ENCODE measurements at regions not wholly inside any gene's neighbourhood (a gene's known extent, or its start where the extent isn't known, plus 50 kb on each side); places are given as distances from the start of the nearest gene placed in this dataset.

- no peak for FAIRE-seq
- no peak for DNase-seq (ENCODE audit: insufficient read length, low spot score)
- no peak for TF ChIP-seq CTCF (IDR thresholded peaks at IDR 0.05; ENCODE audit: insufficient read depth, missing control alignments)
Observed at GRCh38 chrX:39176105-39176504, 374.8 kb downstream of the MID1IP1 start.

GRCh38 chrX:39189431-39189830 lies 388.2 kb downstream of the MID1IP1 start:
- DNase-seq (ENCODE audit: insufficient read length, low spot score) (no peak), FAIRE-seq (no peak)
- no peak for TF ChIP-seq CTCF (IDR thresholded peaks at IDR 0.05; ENCODE audit: insufficient read depth, missing control alignments)

GRCh38 chrX:39194673-39195072 lies 393.4 kb downstream of the MID1IP1 start:
- FAIRE-seq: no peak
- TF ChIP-seq CTCF (IDR thresholded peaks at IDR 0.05; ENCODE audit: insufficient read depth, missing control alignments): no peak
- no peak for DNase-seq (ENCODE audit: insufficient read length, low spot score)

GRCh38 chrX:39195156-39195555 lies 393.9 kb downstream of the MID1IP1 start:
- DNase-seq (ENCODE audit: insufficient read length, low spot score): peak; percentile 20
- TF ChIP-seq CTCF (IDR thresholded peaks at IDR 0.05; ENCODE audit: insufficient read depth, missing control alignments): no peak
- peak; percentile 80 for FAIRE-seq

GRCh38 chrX:39196192-39197102 lies 395.2 kb downstream of the MID1IP1 start:
- FAIRE-seq (no peak), DNase-seq (ENCODE audit: insufficient read length, low spot score) (no peak)
- no peak for TF ChIP-seq CTCF (IDR thresholded peaks at IDR 0.05; ENCODE audit: insufficient read depth, missing control alignments)

- no peak for TF ChIP-seq CTCF (IDR thresholded peaks at IDR 0.05; ENCODE audit: insufficient read depth, missing control alignments)
- DNase-seq (ENCODE audit: insufficient read length, low spot score) (no peak), FAIRE-seq (peak; percentile 58)
Observed at GRCh38 chrX:39199429-39199828, 398.2 kb downstream of the MID1IP1 start.

GRCh38 chrX:39201305-39201990 lies 400.2 kb downstream of the MID1IP1 start:
- FAIRE-seq (no peak), DNase-seq (ENCODE audit: insufficient read length, low spot score) (no peak)
- TF ChIP-seq CTCF (IDR thresholded peaks at IDR 0.05; ENCODE audit: insufficient read depth, missing control alignments): no peak
